CD4-positive, alpha-beta T cell treated with Interleukin-17A for 4 hours (primary cell): ENCODE measurements at regions not wholly inside any gene's neighbourhood (a gene's known extent, or its start where the extent isn't known, plus 50 kb on each side); places are given as distances from the start of the nearest gene placed in this dataset.
"Not testable (repeated sequence)": the region's sequence is repeated elsewhere in the genome, so short reads cannot be mapped to it uniquely, and the experiment has no call there.

Experiments
- DNase-seq: peaks from one replicate; pipeline ENCODE4 v3.0.0-alpha.2; 2020; ENCODE audit warnings: mixed read lengths

GRCh38 chr11:67940440-67940839 lies 63.5 kb downstream of the UNC93B1 start:
- not testable (repeated sequence) for DNase-seq

- not testable (repeated sequence) for DNase-seq
Measured at GRCh38 chr11:67938964-67939363, 64.9 kb downstream of the UNC93B1 start.

- not testable (repeated sequence) for DNase-seq
Measured at GRCh38 chr11:67938371-67938770, 65.5 kb downstream of the UNC93B1 start.

- not testable (repeated sequence) for DNase-seq
Measured at GRCh38 chr11:67923565-67923964, 80.3 kb downstream of the UNC93B1 start.

- DNase-seq, result peak; percentile 64
Measured at GRCh38 chr11:67920546-67920945, 83.4 kb downstream of the UNC93B1 start.

- DNase-seq, result not testable (repeated sequence)
Measured at GRCh38 chr11:67912184-67912583, 91.7 kb downstream of the UNC93B1 start.

- not testable (repeated sequence) for DNase-seq
Measured at GRCh38 chr11:67911211-67911610, 92.7 kb downstream of the UNC93B1 start.

- not testable (repeated sequence) for DNase-seq
Measured at GRCh38 chr11:67910803-67911202, 93.1 kb downstream of the UNC93B1 start.

- DNase-seq, result not testable (repeated sequence)
Measured at GRCh38 chr11:67906969-67907368, 96.9 kb downstream of the UNC93B1 start.

- DNase-seq, result not testable (repeated sequence)
Measured at GRCh38 chr11:67899462-67899861, 104.4 kb downstream of the UNC93B1 start.

GRCh38 chr11:67893487-67893886 lies 110.4 kb downstream of the UNC93B1 start:
- DNase-seq, result not testable (repeated sequence)

- DNase-seq, result not testable (repeated sequence)
Measured at GRCh38 chr11:67889646-67890045, 114.3 kb downstream of the UNC93B1 start.

- not testable (repeated sequence) for DNase-seq
Measured at GRCh38 chr11:67888056-67888455, 115.8 kb downstream of the UNC93B1 start.

- DNase-seq, result not testable (repeated sequence)
Measured at GRCh38 chr11:67886672-67887071, 117.2 kb downstream of the UNC93B1 start.

- not testable (repeated sequence) for DNase-seq
Measured at GRCh38 chr11:67886207-67886606, 117.7 kb downstream of the UNC93B1 start.

- not testable (repeated sequence) for DNase-seq
Measured at GRCh38 chr11:67885574-67885973, 118.3 kb downstream of the UNC93B1 start.

GRCh38 chr11:67884761-67885558 lies 118.9 kb downstream of the UNC93B1 start:
- DNase-seq, result peak; percentile 61

- peak; percentile 29 for DNase-seq
Measured at GRCh38 chr11:67884073-67884757, 119.7 kb downstream of the UNC93B1 start.

- DNase-seq, result not testable (repeated sequence)
Measured at GRCh38 chr11:67882304-67882703, 121.6 kb downstream of the UNC93B1 start.

GRCh38 chr11:67881836-67882235 lies 122.1 kb downstream of the UNC93B1 start:
- not testable (repeated sequence) for DNase-seq

GRCh38 chr11:67880594-67881196 lies 123.2 kb downstream of the UNC93B1 start:
- DNase-seq, result not testable (repeated sequence)

GRCh38 chr11:67878666-67879065 lies 125.2 kb downstream of the UNC93B1 start:
- DNase-seq, result not testable (repeated sequence)

- DNase-seq, result peak; percentile 17
Measured at GRCh38 chr11:67877316-67877715, 126.6 kb downstream of the UNC93B1 start.
